Endothelial cell (in vitro differentiated cells): ENCODE measurements at regions not wholly inside any gene's neighbourhood (a gene's known extent, or its start where the extent isn't known, plus 50 kb on each side); places are given as distances from the start of the nearest gene placed in this dataset.

Experiments
- DNase-seq: peaks from one replicate; pipeline ENCODE4 v3.0.0; 2021; ENCODE audit warnings: low spot score
- H3K27ac Mint-ChIP-seq: one replicate; pipeline ENCODE4 v1.8.0; 2021; ENCODE audit warnings: mixed read lengths, inconsistent platforms; ENCODE audit not compliant: unreplicated experiment
- H3K27me3 Mint-ChIP-seq: one replicate; pipeline ENCODE4 v1.8.0; 2021; ENCODE audit warnings: mild to moderate bottlenecking, moderate library complexity, mixed read lengths, inconsistent platforms; ENCODE audit not compliant: unreplicated experiment
- H3K36me3 Mint-ChIP-seq: one replicate; pipeline ENCODE4 v1.8.0; 2021; ENCODE audit warnings: mild to moderate bottlenecking, low read depth, mixed read lengths, inconsistent platforms; ENCODE audit not compliant: unreplicated experiment
- H3K4me1 Mint-ChIP-seq: one replicate; pipeline ENCODE4 v1.8.0; 2021; ENCODE audit warnings: mild to moderate bottlenecking, mixed read lengths, inconsistent platforms; ENCODE audit not compliant: unreplicated experiment
- H3K4me3 Mint-ChIP-seq: one replicate; pipeline ENCODE4 v1.8.0; 2021; ENCODE audit warnings: mild to moderate bottlenecking, mixed read lengths, inconsistent platforms; ENCODE audit not compliant: unreplicated experiment
- H3K9me3 Mint-ChIP-seq: one replicate; pipeline ENCODE4 v1.8.0; 2021; ENCODE audit warnings: mixed read lengths, inconsistent platforms; ENCODE audit not compliant: unreplicated experiment
- CTCF ChIP-seq: fragments of 200-600 bp; sonication (generic); IDR thresholded peaks from one replicate; pipeline ENCODE4 v1.5.0; 2021; ENCODE audit warnings: antibody characterized with exemption; ENCODE audit not compliant: unreplicated experiment

GRCh38 chr5:3357291-3357690 is 238.3 kb upstream of the IRX1 start:
- H3K9me3 Mint-ChIP-seq: peaks cover 4% of the 10 kb centered on the region
- TF ChIP-seq CTCF: no peak
- H3K4me1 Mint-ChIP-seq: no peaks in the 10 kb centered on the region
- no peak overlapping the region for H3K27ac Mint-ChIP-seq
- H3K4me3 Mint-ChIP-seq: no peak overlapping the region
- peaks cover 4% of the 10 kb centered on the region for H3K36me3 Mint-ChIP-seq
- no peaks in the 10 kb centered on the region for H3K27me3 Mint-ChIP-seq
- DNase-seq: no peak

- H3K27me3 Mint-ChIP-seq: peaks cover 3% of the 10 kb centered on the region
- DNase-seq: no peak
- no peak overlapping the region for H3K4me3 Mint-ChIP-seq
- no peaks in the 10 kb centered on the region for H3K9me3 Mint-ChIP-seq
- no peak overlapping the region for H3K27ac Mint-ChIP-seq
- H3K36me3 Mint-ChIP-seq: peaks cover 4% of the 10 kb centered on the region
- TF ChIP-seq CTCF: no peak
- no peaks in the 10 kb centered on the region for H3K4me1 Mint-ChIP-seq
Observed at GRCh38 chr5:3356016-3356415, 239.6 kb upstream of the IRX1 start.

GRCh38 chr5:3355126-3355525 is 240.5 kb upstream of the IRX1 start:
- no peak for DNase-seq
- peaks cover 4% of the 10 kb centered on the region for H3K27me3 Mint-ChIP-seq
- TF ChIP-seq CTCF: no peak

GRCh38 chr5:3354606-3355005 is 241.0 kb upstream of the IRX1 start:
- DNase-seq: no peak
- TF ChIP-seq CTCF: no peak
- Mint-ChIP-seq H3K27ac (no peak overlapping the region), H3K27me3 (peaks cover 7% of the 10 kb centered on the region), H3K4me1 (no peaks in the 10 kb centered on the region), H3K9me3 (no peaks in the 10 kb centered on the region), H3K36me3 (peaks cover 10% of the 10 kb centered on the region), H3K4me3 (no peak overlapping the region)

More at GRCh38 chr5:3355126-3355525, 240.5 kb upstream of the IRX1 start:
- Mint-ChIP-seq H3K4me1 (no peaks in the 10 kb centered on the region), H3K4me3 (no peak overlapping the region), H3K27ac (no peak overlapping the region), H3K36me3 (peaks cover 5% of the 10 kb centered on the region), H3K9me3 (no peaks in the 10 kb centered on the region)

- Mint-ChIP-seq H3K36me3 (peaks cover 10% of the 10 kb centered on the region), H3K4me3 (no peak overlapping the region), H3K27ac (no peak overlapping the region), H3K27me3 (peaks cover 7% of the 10 kb centered on the region), H3K4me1 (no peaks in the 10 kb centered on the region), H3K9me3 (no peaks in the 10 kb centered on the region)
- no peak for TF ChIP-seq CTCF
- no peak for DNase-seq
Observed at GRCh38 chr5:3353561-3353960, 242.1 kb upstream of the IRX1 start.
